OCI-LY7 (cell line): ENCODE measurements at regions not wholly inside any gene's neighbourhood (a gene's known extent, or its start where the extent isn't known, plus 50 kb on each side); places are given as distances from the start of the nearest gene placed in this dataset.

Experiments used
- BruUV-seq: library from RNA; stranded (reverse); fragments of 400-500 nt; replicated peaks from 2 replicates; lab custom pipeline; 2021; lab: Mats Ljungman, UMichigan
- CTCF ChIA-PET: fragments of 300-600 bp; sonication (Branson Sonifier 250); formaldehyde crosslinking; loops from one replicate; lab custom pipeline; 2022; ENCODE audit warnings: antibody characterized with exemption; ENCODE audit not compliant: unreplicated experiment; lab: Charles Lee
- POLR2A ChIA-PET: fragments of 300-600 bp; sonication (Branson Sonifier 250); formaldehyde crosslinking; loops from one replicate; lab custom pipeline; 2022; ENCODE audit warnings: antibody characterized with exemption; lab: Charles Lee
- DNase-seq: peaks from one replicate; pipeline ENCODE4 v3.0.0-alpha.2; 2015; ENCODE audit warnings: low spot score
- H2AFZ ChIP-seq: fragments of 200-600 bp; sonication (generic), shearing (Covaris generic); 2 replicates; pipeline ENCODE4 v1.6.1; 2014; ENCODE audit warnings: mild to moderate bottlenecking, antibody characterized with exemption, low read length, moderate library complexity
- H3K27ac ChIP-seq: fragments of 200-600 bp; sonication (generic); 2 replicates; pipeline ENCODE4 v1.5.1; 2014; ENCODE audit warnings: mixed run types, low read depth, mild to moderate bottlenecking, moderate library complexity, low read length, inconsistent platforms; ENCODE audit not compliant: poor library complexity, severe bottlenecking
- H3K36me3 ChIP-seq: fragments of 200-600 bp; sonication (generic); 2 replicates; pipeline ENCODE4 v1.6.1; 2014; ENCODE audit warnings: mild to moderate bottlenecking, antibody characterized with exemption, low read length, moderate library complexity, mixed read lengths; ENCODE audit not compliant: insufficient read depth
- H3K4me1 ChIP-seq: fragments of 200-600 bp; sonication (generic); 2 replicates; pipeline ENCODE4 v1.5.1; 2014; ENCODE audit warnings: mild to moderate bottlenecking, low read length; ENCODE audit not compliant: insufficient read depth, poor library complexity, severe bottlenecking
- H3K4me2 ChIP-seq: fragments of 200-600 bp; sonication (generic); 2 replicates; pipeline ENCODE4 v1.6.1; 2014; ENCODE audit warnings: mild to moderate bottlenecking, low read length
- H3K4me3 ChIP-seq: fragments of 200-600 bp; sonication (generic); 2 replicates; pipeline ENCODE4 v1.5.1; 2014; ENCODE audit warnings: mild to moderate bottlenecking, low read depth, low read length; ENCODE audit not compliant: poor library complexity, severe bottlenecking
- H3K79me2 ChIP-seq: fragments of 200-600 bp; sonication (generic); 2 replicates; pipeline ENCODE4 v1.6.1; 2016; ENCODE audit warnings: low read depth, mild to moderate bottlenecking, low read length, moderate library complexity, mixed read lengths; ENCODE audit not compliant: insufficient read depth
- H3K9me2 ChIP-seq: fragments of 200-600 bp; sonication (generic); 2 replicates; pipeline ENCODE4 v1.6.1; 2016; ENCODE audit warnings: mild to moderate bottlenecking, low read length, mixed read lengths; ENCODE audit not compliant: insufficient read depth
- H3K9me3 ChIP-seq: fragments of 200-600 bp; sonication (generic); 2 replicates; pipeline ENCODE4 v1.6.1; 2014; ENCODE audit warnings: mild to moderate bottlenecking, mixed run types, low read length, mixed read lengths
- H4K20me1 ChIP-seq: fragments of 200-600 bp; sonication (generic); 2 replicates; pipeline ENCODE4 v1.6.1; 2014; ENCODE audit warnings: mild to moderate bottlenecking, antibody characterized with exemption, low read length, moderate library complexity, mixed read lengths; ENCODE audit not compliant: insufficient read depth
- CTCF ChIP-seq: fragments of 200-600 bp; sonication (generic); conservative IDR thresholded peaks from 2 replicates; pipeline ENCODE4 v1.5.1; 2014; ENCODE audit warnings: mild to moderate bottlenecking, antibody characterized with exemption, low read length, moderate library complexity, mixed read lengths
- EZH2phosphoT487 ChIP-seq: fragments of 200-600 bp; sonication (generic); IDR thresholded peaks from 2 replicates; pipeline ENCODE4 v1.6.1; 2018; ENCODE audit warnings: low read depth, borderline replicate concordance, mild to moderate bottlenecking, mixed run types, antibody characterized with exemption, low read length, moderate library complexity, mixed read lengths
- intact Hi-C: fragments of 100-400 bp; cut with micrococcal nuclease; formaldehyde crosslinking; loops from one replicate; pipeline ENCODE4 v1.10.0; 2022; ENCODE audit not compliant: unreplicated experiment

GRCh38 chr3:72560846-72561675 is 287.2 kb downstream of the SHQ1 start:
- Histone ChIP-seq H3K4me3 (no peak overlapping the region), H4K20me1 (no peaks in the 10 kb centered on the region), H3K36me3 (no peaks in the 10 kb centered on the region), H3K27ac (no peak overlapping the region), H3K4me2 (no peak overlapping the region), H3K79me2 (no peaks in the 10 kb centered on the region), H3K9me3 (no peaks in the 10 kb centered on the region), H2AFZ (no peak overlapping the region), H3K9me2 (no peaks in the 10 kb centered on the region), H3K4me1 (no peaks in the 10 kb centered on the region)
- DNase-seq = no peak
- POLR2A ChIA-PET = interaction anchor here (0.7 kb wide), 1 partner anchor 22 kb away, joined by 3 read pairs; no protein-coding TSS in a partner anchor
- no TSS peak for BruUV-seq
- intact Hi-C loops = no loop called here
- TF ChIP-seq CTCF (no peak), EZH2phosphoT487 (no peak)
- CTCF ChIA-PET = no interaction called here

- Histone ChIP-seq H4K20me1 (no peaks in the 10 kb centered on the region), H3K9me3 (no peaks in the 10 kb centered on the region), H3K79me2 (no peaks in the 10 kb centered on the region), H3K36me3 (no peaks in the 10 kb centered on the region), H3K27ac (no peak overlapping the region), H3K4me2 (no peak overlapping the region), H3K4me3 (no peak overlapping the region), H2AFZ (no peak overlapping the region), H3K9me2 (no peaks in the 10 kb centered on the region), H3K4me1 (no peaks in the 10 kb centered on the region)
- no TSS peak for BruUV-seq
- intact Hi-C loops = no loop called here
- DNase-seq = no peak
- TF ChIP-seq EZH2phosphoT487 (no peak), CTCF (no peak)
- ChIA-PET POLR2A (no interaction called here), CTCF (no interaction called here)
These were observed 288.9 kb downstream of the SHQ1 start for GRCh38 chr3:72559385-72559784.

- H3K9me2 ChIP-seq = no peaks in the 10 kb centered on the region
- H3K4me3 ChIP-seq = no peak overlapping the region
- ChIA-PET POLR2A (no interaction called here), CTCF (no interaction called here)
- H3K36me3 ChIP-seq = no peaks in the 10 kb centered on the region
- no peaks in the 10 kb centered on the region for H3K9me3 ChIP-seq
- no peaks in the 10 kb centered on the region for H3K4me1 ChIP-seq
- no peak overlapping the region for H3K4me2 ChIP-seq
- TF ChIP-seq CTCF = no peak
- TF ChIP-seq EZH2phosphoT487 = no peak
- H4K20me1 ChIP-seq = no peaks in the 10 kb centered on the region
- no TSS peak for BruUV-seq
- DNase-seq = no peak
- H3K79me2 ChIP-seq = no peaks in the 10 kb centered on the region
- no peak overlapping the region for H3K27ac ChIP-seq
- intact Hi-C loops = no loop called here
- no peak overlapping the region for H2AFZ ChIP-seq
These were observed 290.2 kb downstream of the SHQ1 start for GRCh38 chr3:72558001-72558400.
